CD4-positive, alpha-beta T cell treated with Interleukin-15 for 1 hour (primary cell): ENCODE measurements at regions not wholly inside any gene's neighbourhood (a gene's known extent, or its start where the extent isn't known, plus 50 kb on each side); places are given as distances from the start of the nearest gene placed in this dataset.
"Not testable (repeated sequence)": the region's sequence is repeated elsewhere in the genome, so short reads cannot be mapped to it uniquely, and the experiment has no call there.

Experiments used
- DNase-seq: peaks from one replicate; pipeline ENCODE4 v3.0.0-alpha.2; 2020

- DNase-seq: peak; percentile 22
Observed at GRCh38 chr21:32886339-32886738, 114.8 kb upstream of the PAXBP1 start.

GRCh38 chr21:32887026-32887425, 115.5 kb upstream of the PAXBP1 start:
- DNase-seq: no peak

GRCh38 chr21:32888971-32889370, 117.4 kb upstream of the PAXBP1 start:
- no peak for DNase-seq

DNA sequence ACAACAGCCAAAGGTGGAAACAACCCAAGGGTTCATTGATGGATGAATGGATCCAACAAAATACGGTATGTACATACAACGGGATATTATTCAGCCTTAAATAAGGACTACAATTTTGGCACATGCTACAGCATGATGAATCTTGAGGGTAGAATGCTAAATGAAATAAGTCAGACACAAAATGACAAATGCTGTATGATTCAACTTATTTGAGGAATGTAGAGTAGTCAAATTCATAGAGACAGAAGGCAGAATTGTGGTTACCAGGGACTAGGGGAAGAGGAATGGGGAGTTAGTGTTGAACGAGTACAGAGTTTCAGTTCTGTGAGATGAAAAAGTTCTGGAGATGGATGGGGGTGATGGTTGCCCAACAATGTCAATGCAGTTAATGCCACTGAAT, 118.0 kb upstream of the PAXBP1 start:
- DNase-seq: no peak

DNA sequence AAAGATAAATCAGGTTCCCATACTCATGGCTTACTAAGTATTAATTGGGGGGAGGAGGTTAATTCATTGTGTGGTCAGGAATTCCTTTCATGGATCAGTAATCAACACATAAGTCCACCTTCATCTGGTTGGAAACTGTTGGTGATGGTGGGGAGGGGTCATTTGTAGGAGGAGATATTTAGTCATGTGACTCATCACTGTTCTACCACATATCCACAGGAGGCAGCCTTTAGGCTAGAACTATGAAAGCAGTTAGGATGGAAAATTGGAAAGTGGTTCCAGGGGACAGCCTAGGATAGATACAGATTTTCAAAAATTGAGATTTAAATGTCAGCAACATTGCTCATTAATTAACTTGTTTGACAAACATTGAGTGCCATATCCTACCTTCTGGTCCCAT, 122.8 kb upstream of the PAXBP1 start:
- DNase-seq: no peak

- no peak for DNase-seq
Observed at GRCh38 chr21:32900814-32901213, 124.9 kb upstream of the OLIG2 start.

DNA sequence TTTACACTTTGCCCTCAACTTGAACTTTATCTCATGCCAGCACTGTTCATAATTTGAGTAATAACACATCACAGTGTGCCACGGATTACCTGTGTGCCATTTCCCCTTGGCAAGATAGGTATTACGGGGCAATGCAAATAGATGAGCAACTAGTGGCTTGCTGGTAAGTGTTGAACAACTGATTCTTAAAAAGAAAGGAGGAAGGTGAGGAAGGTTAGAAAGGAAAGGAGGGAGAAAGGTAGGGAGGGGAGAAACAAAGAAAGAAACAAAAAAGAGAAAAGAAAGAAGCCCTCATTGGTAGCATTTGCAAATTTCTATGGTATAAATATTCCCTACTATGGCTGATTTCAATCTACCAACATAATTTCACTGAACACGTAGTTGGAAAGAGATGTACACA, 118.2 kb upstream of the OLIG2 start:
- DNase-seq: no peak

GRCh38 chr21:32908534-32908933, 117.2 kb upstream of the OLIG2 start:
- DNase-seq: no peak

GRCh38 chr21:32909393-32909792, 116.3 kb upstream of the OLIG2 start:
- DNase-seq: no peak

DNA sequence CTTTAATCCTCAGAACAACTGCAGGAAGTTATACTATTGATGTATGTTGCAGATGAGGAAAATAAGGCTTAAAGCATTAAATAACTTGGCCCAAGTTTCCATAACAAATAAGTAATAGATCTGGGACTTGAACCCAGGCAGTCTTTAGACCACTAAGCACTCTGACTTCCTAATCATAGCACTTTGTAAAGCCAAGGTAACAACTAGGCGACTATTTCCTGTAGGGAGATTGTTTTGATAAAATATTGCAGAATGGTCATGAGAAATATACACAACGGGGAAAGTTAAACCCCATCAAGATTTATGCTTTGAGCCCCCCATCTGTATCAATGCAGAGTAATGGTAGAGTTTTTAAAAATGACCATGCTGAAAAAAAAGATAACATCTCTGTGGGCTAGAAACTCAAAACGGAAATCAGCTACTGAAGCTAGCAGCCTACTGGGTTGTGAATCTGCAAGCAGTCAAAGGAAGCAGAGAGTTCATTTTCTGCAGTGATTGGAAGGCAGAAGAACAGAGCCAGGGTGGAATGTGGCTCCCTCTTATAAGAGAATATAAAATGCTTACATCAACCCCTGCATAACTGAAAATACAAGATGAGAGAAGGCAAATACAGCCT, 111.2 kb upstream of the OLIG2 start:
- no peak for DNase-seq

DNA sequence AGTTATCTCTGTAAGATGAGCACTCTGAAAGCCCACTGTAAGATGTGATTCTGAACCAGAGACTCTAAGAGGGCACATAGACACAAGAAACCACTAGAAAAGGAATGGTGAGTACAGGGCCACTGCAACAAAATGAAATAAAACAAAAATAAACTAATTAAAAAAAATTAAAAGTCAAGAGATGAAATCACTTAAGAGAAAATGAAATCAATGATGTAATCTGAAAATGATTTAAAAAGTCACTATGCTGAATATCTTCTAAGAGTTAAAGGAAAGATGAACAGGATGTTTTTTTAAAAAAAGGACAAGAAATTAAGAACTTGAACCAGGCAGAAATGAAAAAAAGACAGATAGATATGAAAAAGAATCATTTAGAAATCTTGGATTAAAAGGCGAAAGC, 110.6 kb upstream of the OLIG2 start:
- no peak for DNase-seq

GRCh38 chr21:32916088-32916487, 109.6 kb upstream of the OLIG2 start:
- DNase-seq: no peak

- no peak for DNase-seq
Observed at GRCh38 chr21:32916522-32917099, 109.1 kb upstream of the OLIG2 start.

DNA sequence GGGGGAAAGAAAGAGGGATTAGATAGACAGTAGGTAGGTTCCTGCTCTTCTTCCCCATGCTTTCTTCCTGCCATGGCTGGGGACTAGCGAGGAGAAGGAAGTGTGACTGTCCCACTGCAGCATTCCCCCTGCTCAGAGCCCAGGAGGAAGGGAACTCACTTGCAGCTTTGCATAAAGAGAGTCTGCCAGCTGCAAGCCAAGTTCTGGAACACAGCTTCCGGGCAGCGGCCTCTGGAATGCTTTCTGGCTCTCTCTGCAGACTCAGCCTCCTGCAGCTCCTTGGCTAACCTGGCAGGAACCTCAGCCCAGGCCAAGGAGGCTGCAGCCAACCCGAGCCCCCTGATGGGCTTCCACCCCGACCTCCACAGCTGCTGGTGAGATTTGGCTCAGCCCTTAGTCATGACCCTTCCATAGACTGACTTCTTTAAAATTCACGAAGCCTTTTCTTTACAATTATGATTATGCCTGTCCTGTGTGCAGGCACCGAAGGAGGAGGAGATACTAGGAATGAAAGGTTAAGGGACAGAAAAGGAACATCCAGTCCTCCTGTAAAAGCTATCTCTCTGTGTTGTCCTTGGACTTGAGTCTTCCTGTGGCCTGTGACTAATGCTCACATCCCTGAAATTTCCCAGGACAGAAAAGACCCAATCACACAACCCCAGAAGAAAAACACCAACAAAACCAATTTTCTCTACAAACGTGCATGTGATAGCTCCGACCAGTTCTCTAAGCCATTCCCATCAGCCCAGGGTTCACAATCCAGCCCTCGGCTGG, 108.2 kb upstream of the OLIG2 start:
- DNase-seq: no peak

DNA sequence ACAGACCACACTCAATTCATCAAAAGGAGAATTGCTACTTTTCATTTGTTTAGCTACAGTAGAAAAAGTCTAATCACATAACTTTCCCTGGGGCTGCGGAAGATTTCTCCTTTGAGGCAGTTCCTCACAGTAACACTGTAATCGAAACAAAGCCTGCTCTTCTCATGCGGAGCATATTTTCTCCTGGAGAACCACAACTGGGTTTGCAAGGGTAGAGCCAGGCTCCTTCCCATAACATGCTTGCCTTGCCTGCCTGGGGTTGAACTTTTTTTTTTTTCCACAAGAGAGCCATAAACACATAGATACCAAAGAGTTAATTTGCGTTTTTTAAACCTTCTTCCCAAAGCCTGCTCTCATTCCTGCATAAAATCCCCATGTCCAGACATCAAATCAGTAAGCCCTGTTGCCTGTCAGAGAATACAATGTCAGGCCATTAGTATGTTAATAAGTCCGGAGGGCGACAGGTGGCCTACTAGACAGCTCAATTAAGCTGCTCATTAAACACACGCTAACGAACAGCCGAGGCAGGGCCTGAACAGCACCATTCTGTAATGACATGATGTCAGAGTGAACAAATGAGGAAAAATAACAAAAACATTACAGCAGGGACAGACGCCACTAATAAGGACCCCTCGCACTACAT, 107.1 kb upstream of the OLIG2 start:
- DNase-seq: no peak

DNA sequence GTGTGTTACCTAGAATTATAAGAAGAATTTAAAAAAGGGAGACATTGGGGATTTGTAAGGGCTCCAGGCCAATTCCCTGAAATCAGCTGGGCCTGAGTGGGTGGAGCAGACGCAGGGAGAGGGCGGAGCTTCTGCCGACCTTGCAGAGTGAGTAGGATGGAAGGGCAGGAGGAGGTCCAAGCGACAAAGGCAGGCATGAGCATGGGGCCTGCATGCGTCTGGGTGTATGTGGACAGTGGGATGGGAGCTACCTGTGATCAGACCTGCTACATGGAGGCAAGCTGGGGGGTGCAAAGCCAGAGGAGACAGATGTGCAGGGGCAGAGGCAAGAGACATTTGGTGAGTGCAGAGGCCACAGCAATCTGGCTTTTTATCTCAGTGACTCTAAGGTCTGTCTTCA, 105.3 kb upstream of the OLIG2 start:
- no peak for DNase-seq

- peak; percentile 40 for DNase-seq
Observed at GRCh38 chr21:32921632-32922230, 104.0 kb upstream of the OLIG2 start.

- DNase-seq: no peak
Observed at GRCh38 chr21:32925098-32925497, 100.6 kb upstream of the OLIG2 start.

DNA sequence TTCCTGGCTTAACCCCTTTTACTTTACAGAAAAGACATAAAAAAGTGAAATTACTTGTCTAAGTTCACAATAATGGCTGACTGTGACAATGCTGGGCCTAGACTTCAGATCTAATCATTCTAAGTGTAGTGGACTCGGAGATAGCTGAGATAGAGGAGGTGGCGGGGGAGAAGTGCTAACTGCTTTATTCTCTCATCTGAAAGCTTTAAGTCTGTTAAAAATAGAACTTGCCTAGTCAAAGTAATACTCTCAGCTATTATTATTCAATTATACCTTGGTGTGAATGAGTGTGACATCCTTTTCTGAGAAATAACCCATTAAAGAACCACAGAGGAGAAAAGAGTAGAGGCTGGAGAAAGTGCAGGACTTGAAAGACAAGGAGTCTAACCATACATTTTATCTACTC, 96.1 kb upstream of the OLIG2 start:
- DNase-seq: no peak

- DNase-seq: no peak
Observed at GRCh38 chr21:32930673-32931072, 95.1 kb upstream of the OLIG2 start.

DNA sequence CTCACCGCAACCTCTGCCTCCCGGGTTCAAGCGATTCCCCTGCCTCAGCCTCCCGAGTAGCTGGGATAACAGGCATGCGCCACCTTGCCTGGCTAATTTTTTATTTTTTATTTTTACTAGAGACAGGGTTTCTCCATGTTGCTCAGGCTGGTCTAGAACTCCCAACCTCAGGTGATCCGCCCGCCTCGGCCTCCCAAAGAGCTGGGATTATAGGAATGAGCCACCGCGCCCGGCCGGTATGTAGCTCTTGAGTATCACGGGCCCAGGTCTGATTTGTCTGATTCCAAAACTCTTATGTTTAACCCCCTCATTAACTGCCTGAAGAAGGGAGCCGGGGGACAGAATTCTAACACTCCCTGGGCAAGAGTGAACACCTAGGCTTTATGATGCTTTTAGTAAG, 91.7 kb upstream of the OLIG2 start:
- not testable (repeated sequence) for DNase-seq

DNA sequence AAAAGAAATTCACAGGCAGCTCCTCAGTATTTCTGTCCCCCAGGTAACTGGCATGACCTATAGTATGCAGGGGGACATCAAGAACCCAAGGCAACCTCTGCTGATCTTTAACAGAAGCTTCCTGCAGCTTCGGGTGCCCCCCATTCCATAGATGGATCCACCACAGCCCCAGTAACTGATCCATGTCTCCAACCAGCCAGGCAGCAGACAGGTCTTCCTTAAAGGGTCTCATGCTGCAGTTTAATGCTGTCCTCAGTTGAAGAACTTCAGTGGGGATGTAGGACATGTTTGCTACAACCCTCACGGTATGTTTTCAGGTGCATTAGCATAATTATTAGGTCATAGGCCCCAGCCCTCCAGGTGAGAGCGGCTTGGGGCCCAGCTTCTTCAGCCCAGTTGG, 90.9 kb upstream of the OLIG2 start:
- DNase-seq: no peak
